Suprapubic skin (tissue), 4 donors: ENCODE measurements at regions not wholly inside any gene's neighbourhood (a gene's known extent, or its start where the extent isn't known, plus 50 kb on each side); places are given as distances from the start of the nearest gene placed in this dataset.

Experiments used
- DNase-seq, 2 donors: peaks; one replicate each; pipeline ENCODE4 v3.0.0-alpha.2; 2019; ENCODE audit warnings: low spot score in 2 of 2
- H3K27ac ChIP-seq: fragments of 200-600 bp; sonication (generic); one replicate; pipeline ENCODE4 v1.5.1; 2019
- H3K27me3 ChIP-seq: fragments of 200-600 bp; sonication (generic); one replicate; pipeline ENCODE4 v1.5.1; 2019
- H3K36me3 ChIP-seq: fragments of 200-600 bp; sonication (generic); one replicate; pipeline ENCODE4 v1.5.1; 2019
- H3K4me1 ChIP-seq: fragments of 200-600 bp; sonication (generic); one replicate; pipeline ENCODE4 v1.5.1; 2019
- H3K4me3 ChIP-seq: fragments of 200-600 bp; sonication (generic); one replicate; pipeline ENCODE4 v1.5.1; 2019; ENCODE audit warnings: mild to moderate bottlenecking
- H3K9me3 ChIP-seq: fragments of 200-600 bp; sonication (generic); one replicate; pipeline ENCODE4 v1.5.1; 2019
- CTCF ChIP-seq, 2 donors: fragments of 200-600 bp in 1 of 2; fragments of 450-650 bp in 1 of 2; sonication (generic) in 1 of 2; IDR thresholded peaks; one replicate each; pipeline ENCODE4 v1.5.1; 2016 to 2019; ENCODE audit warnings: antibody characterized with exemption in 2 of 2, mild to moderate bottlenecking in 1 of 2, moderate library complexity in 1 of 2
- EP300 ChIP-seq: sonication (generic); formaldehyde crosslinking; IDR thresholded peaks from one replicate; pipeline ENCODE4 v1.6.1; 2017; ENCODE audit warnings: antibody characterized with exemption
- POLR2A ChIP-seq, 2 donors: fragments of 450-650 bp; IDR thresholded peaks; one replicate each; pipeline ENCODE4 v1.6.1; 2017; ENCODE audit warnings: antibody characterized with exemption in 2 of 2, mild to moderate bottlenecking in 2 of 2, moderate library complexity in 2 of 2
- POLR2AphosphoS5 ChIP-seq, 3 donors: sonication (generic); formaldehyde crosslinking; IDR thresholded peaks; one replicate each; pipeline ENCODE4 v1.6.1; 2017; ENCODE audit warnings: antibody characterized with exemption in 3 of 3
- WGBS: methylation state at CpG from one replicate; pipeline ENCODE4 v1.1.5; 2018; 5-methylcytosine and 5-hydroxymethylcytosine counted together

DNA sequence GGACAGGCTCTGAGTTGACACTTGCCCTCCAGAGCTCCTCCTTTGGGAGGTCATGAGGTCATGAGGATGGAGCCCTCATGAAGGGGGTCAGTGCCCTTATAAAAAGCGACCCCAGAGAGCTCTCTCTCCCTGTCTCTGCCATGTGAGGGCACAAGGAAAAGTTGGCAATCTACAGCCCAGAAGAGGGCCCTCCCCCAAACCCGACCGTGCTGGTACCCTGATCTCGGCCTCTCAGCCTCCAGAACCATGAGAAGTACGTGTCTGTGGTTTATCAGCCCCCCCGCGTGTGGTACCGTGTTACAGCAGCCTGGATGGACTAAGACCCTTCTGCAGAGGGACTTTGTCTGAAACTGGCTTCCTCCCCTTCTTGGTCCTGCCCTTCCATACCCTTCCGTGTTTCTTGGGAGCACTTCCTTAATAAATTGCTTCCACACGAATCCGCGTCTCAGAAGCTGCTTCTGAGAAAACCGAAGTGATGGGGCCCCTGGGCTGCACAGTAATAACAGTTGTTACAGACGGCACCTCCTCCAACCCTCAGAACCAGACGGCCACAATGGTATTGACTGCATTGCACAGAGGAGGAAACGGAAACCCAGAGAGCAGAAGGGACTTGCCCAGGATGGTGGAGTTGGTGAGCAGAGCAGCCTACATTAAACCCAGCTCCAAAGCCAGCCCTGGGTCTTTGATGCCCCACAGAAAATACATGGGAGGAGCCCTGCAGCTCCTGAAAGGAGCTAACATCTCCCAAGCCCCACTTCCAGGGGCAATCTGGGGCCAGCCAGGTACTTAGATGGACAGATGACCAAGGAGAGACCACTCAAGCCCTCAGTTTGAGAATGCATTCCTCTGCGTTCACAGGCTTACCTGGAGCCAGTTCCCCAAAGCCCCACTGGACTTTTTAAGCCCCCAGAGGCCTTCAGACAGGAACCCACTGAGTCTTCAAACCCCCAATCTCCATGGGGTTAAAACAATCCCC lies 242.7 kb downstream of the BCOR start:
- 82% methylated on average over 17 of the region's 17 CpGs for WGBS
- Histone ChIP-seq H3K36me3 (no peaks in the 10 kb centered on the region), H3K4me1 (peaks cover 8% of the 10 kb centered on the region), H3K9me3 (no peaks in the 10 kb centered on the region), H3K4me3 (no peak overlapping the region), H3K27me3 (no peaks in the 10 kb centered on the region), H3K27ac (no peak overlapping the region)
- no peak for DNase-seq
- TF ChIP-seq EP300: no peak
- TF ChIP-seq POLR2AphosphoS5 (IDR thresholded peaks at IDR 0.05): no peak
- no peak for TF ChIP-seq CTCF (IDR thresholded peaks at IDR 0.05)
- TF ChIP-seq POLR2A (IDR thresholded peaks at IDR 0.05): no peak

GRCh38 chrX:39855748-39856129 lies 242.0 kb downstream of the BCOR start:
- H3K27me3 ChIP-seq: no peaks in the 10 kb centered on the region
- WGBS: 33% methylated on average over 10 of the region's 10 CpGs
- no peak overlapping the region for H3K27ac ChIP-seq
- TF ChIP-seq EP300: no peak
- TF ChIP-seq POLR2AphosphoS5 (IDR thresholded peaks at IDR 0.05): no peak
- no peak for TF ChIP-seq POLR2A (IDR thresholded peaks at IDR 0.05)
- no peak for TF ChIP-seq CTCF (IDR thresholded peaks at IDR 0.05)
- DNase-seq: no peak
- no peaks in the 10 kb centered on the region for H3K9me3 ChIP-seq
- no peak overlapping the region for H3K4me3 ChIP-seq
- peaks cover 8% of the 10 kb centered on the region for H3K4me1 ChIP-seq
- no peaks in the 10 kb centered on the region for H3K36me3 ChIP-seq

DNA sequence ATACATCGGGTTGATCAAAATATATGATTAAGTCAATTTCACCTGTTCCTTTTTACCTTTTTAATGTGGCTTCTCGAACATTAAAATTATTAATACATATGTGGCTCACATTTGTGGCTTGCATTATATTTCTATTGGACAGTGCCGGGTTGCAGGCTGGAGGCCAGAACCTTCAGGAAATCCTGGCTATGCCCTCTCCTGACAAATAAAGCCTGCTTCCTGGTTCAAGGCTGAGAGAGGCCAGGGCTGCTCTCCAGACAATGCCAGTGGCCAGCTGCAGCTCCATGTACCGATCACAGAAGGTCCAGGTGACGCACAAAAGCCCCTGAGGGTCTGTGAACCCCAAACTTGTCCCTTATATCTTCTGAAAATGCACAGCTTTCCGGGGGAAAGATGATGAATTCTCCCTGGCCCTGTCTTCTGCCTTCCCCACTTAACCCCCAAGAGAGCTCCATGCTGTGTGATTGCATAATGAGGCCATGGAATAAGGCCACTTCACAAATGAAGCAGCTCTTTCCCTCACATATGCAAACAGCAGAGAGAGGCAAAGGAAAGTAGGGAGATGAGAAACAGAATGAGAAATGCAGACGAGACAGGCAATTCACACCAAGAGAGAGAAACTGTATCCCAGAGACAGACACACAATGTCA lies 241.2 kb downstream of the BCOR start:
- H3K9me3 ChIP-seq: no peaks in the 10 kb centered on the region
- no peaks in the 10 kb centered on the region for H3K27me3 ChIP-seq
- 81% methylated on average over 7 of the region's 7 CpGs for WGBS
- H3K27ac ChIP-seq: no peak overlapping the region
- TF ChIP-seq POLR2AphosphoS5 (IDR thresholded peaks at IDR 0.05) (no peak), CTCF (IDR thresholded peaks at IDR 0.05) (no peak), POLR2A (IDR thresholded peaks at IDR 0.05) (no peak), EP300 (no peak)
- H3K36me3 ChIP-seq: no peaks in the 10 kb centered on the region
- no peak for DNase-seq
- H3K4me1 ChIP-seq: peaks cover 8% of the 10 kb centered on the region
- no peak overlapping the region for H3K4me3 ChIP-seq

DNA sequence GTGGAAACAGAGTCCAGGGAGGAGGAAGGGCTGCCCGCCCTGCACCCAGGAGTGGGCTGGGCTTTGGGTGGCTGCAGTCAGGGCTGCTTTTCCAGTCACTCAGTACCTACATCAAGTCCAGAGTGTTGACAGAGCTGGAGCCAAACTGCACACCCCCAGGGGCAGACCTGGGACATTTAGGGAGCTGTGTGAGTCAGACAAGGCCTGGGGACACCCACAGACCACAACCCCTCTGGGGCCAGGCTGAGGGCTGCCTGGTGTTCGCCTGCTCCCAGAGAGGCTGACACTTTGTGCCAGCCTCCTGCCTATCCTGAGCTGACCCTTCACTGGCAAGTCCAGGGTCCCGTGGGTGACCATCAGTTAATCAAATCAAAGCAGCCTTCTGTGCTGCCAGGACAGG lies 240.0 kb downstream of the BCOR start:
- WGBS: 81% methylated on average over 2 of the region's 3 CpGs

GRCh38 chrX:39859991-39860861 lies 237.5 kb downstream of the BCOR start:
- 45% methylated on average over 9 of the region's 13 CpGs for WGBS
- TF ChIP-seq POLR2A (IDR thresholded peaks at IDR 0.05) (no peak), CTCF (IDR thresholded peaks at IDR 0.05) (no peak), EP300 (no peak), POLR2AphosphoS5 (IDR thresholded peaks at IDR 0.05) (no peak)
- no peak for DNase-seq
- Histone ChIP-seq H3K4me3 (no peak overlapping the region), H3K9me3 (no peaks in the 10 kb centered on the region), H3K27ac (no peak overlapping the region), H3K27me3 (no peaks in the 10 kb centered on the region), H3K36me3 (no peaks in the 10 kb centered on the region), H3K4me1 (peaks cover 8% of the 10 kb centered on the region)

More for the DNA sequence above, 240.0 kb downstream of the BCOR start:
- peaks cover 8% of the 10 kb centered on the region for H3K4me1 ChIP-seq
- H3K27me3 ChIP-seq: no peaks in the 10 kb centered on the region
- H3K36me3 ChIP-seq: no peaks in the 10 kb centered on the region
- no peak overlapping the region for H3K27ac ChIP-seq
- no peak for DNase-seq
- no peak for TF ChIP-seq EP300
- H3K4me3 ChIP-seq: no peak overlapping the region
- H3K9me3 ChIP-seq: no peaks in the 10 kb centered on the region
